ENCODE measurements at regions not wholly inside any gene's neighbourhood (a gene's known extent, or its start where the extent isn't known, plus 50 kb on each side); places are given as distances from the start of the nearest gene placed in this dataset.

DNA sequence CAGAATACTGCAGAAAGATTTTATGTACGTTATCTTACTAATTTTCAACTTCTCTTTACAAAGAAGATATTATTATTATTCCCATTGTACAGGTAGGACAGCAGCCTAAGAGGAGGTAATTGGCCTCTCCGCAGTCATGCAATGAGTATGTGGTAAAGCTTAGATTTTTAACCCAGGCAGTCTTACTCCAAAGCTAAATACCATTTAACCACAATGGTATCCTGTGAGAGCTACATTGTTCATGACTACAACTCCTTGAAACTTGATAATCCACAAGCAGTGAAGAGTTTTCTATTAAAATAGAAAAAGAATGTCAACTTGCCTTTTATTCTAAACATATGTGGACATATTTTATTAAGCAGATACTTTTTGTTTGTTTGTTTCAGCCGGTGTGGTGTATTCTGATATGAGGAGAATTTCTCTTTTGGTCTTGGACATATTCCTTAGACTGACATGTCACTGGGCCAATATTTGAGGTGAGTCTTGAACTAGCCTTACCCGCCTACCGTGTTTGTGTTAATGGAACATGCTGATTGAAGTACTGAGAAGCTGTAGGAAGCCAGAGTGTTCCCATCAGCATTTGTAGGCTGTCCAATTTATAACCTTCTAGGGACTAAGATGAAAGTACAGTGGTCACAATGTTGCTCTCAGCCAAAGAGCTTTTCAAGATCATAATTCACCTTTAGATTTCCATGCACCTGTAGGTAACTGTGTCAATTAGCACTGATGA is 293.9 kb upstream of the DCC start:
- Mint-ChIP-seq H3K36me3 (ENCODE audit: low read depth) (no peaks in the 10 kb centered on the region), H3K27me3 (ENCODE audit: low read depth) (no peaks in the 10 kb centered on the region), H3K9me3 (no peaks in the 10 kb centered on the region), H3K4me1 (no peaks in the 10 kb centered on the region), H3K27ac (ENCODE audit: unreplicated experiment) (no peak overlapping the region), H3K4me3 (no peak overlapping the region)
- TF ChIP-seq, protein P1, sequence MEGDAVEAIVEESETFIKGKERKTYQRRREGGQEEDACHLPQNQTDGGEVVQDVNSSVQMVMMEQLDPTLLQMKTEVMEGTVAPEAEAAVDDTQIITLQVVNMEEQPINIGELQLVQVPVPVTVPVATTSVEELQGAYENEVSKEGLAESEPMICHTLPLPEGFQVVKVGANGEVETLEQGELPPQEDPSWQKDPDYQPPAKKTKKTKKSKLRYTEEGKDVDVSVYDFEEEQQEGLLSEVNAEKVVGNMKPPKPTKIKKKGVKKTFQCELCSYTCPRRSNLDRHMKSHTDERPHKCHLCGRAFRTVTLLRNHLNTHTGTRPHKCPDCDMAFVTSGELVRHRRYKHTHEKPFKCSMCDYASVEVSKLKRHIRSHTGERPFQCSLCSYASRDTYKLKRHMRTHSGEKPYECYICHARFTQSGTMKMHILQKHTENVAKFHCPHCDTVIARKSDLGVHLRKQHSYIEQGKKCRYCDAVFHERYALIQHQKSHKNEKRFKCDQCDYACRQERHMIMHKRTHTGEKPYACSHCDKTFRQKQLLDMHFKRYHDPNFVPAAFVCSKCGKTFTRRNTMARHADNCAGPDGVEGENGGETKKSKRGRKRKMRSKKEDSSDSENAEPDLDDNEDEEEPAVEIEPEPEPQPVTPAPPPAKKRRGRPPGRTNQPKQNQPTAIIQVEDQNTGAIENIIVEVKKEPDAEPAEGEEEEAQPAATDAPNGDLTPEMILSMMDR (conservative IDR thresholded peaks at IDR 0.05), result no peak
- DNase-seq (ENCODE audit: low read depth, low spot score), result no peak

DNA sequence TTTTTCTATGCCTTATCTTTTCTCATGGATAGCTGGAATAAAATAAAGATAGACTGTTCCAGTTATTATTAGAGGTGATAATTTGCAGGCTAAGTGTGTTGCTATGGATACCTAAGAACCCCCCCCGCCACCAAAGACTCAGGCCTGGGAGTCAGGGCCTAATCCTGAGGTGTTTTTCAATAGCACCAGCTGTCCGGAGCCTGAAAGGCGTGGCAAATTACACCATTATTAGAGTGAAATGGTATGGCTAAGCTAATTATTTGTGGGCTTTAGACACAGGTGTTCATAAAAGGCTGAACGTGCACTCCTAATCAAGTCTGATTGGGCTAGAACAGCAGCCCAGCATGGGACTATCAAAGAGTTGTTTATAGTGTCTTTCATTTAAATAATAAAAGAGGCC is 293.2 kb upstream of the DCC start:
- H3K27me3 Mint-ChIP-seq (ENCODE audit: low read depth), result no peaks in the 10 kb centered on the region
- no peak overlapping the region for H3K27ac Mint-ChIP-seq (ENCODE audit: unreplicated experiment)
- no peaks in the 10 kb centered on the region for H3K9me3 Mint-ChIP-seq
- TF ChIP-seq, protein P1 (conservative IDR thresholded peaks at IDR 0.05), result no peak
- H3K4me1 Mint-ChIP-seq, result no peaks in the 10 kb centered on the region
- H3K4me3 Mint-ChIP-seq, result no peak overlapping the region
- no peak for DNase-seq (ENCODE audit: low read depth, low spot score)
- no peaks in the 10 kb centered on the region for H3K36me3 Mint-ChIP-seq (ENCODE audit: low read depth)

DNA sequence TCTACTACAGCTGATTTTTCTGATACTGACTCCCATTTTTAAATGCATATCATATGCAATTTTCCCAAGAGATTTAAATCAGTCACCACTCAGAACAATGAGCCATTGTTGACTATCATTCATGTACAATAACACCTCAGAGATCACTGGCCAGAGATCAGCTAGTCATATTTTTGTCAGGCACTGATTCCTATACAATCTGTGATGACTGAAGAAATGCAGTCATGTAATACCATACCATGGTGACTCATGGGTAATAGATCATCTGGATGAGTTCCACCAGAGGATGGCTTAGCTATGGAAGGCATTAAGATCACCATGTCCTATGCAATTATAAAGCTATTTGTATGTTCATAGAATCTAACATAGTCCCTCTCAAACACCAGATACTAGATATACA is 285.7 kb upstream of the DCC start:
- H3K9me3 Mint-ChIP-seq, result peaks cover 8% of the 10 kb centered on the region
- H3K27me3 Mint-ChIP-seq (ENCODE audit: low read depth), result no peaks in the 10 kb centered on the region
- TF ChIP-seq, protein P1 (conservative IDR thresholded peaks at IDR 0.05), result no peak
- no peak overlapping the region for H3K27ac Mint-ChIP-seq (ENCODE audit: unreplicated experiment)
- H3K4me1 Mint-ChIP-seq, result no peaks in the 10 kb centered on the region
- no peak overlapping the region for H3K4me3 Mint-ChIP-seq
- peaks cover 3% of the 10 kb centered on the region for H3K36me3 Mint-ChIP-seq (ENCODE audit: low read depth)
- DNase-seq (ENCODE audit: low read depth, low spot score), result no peak

DNA sequence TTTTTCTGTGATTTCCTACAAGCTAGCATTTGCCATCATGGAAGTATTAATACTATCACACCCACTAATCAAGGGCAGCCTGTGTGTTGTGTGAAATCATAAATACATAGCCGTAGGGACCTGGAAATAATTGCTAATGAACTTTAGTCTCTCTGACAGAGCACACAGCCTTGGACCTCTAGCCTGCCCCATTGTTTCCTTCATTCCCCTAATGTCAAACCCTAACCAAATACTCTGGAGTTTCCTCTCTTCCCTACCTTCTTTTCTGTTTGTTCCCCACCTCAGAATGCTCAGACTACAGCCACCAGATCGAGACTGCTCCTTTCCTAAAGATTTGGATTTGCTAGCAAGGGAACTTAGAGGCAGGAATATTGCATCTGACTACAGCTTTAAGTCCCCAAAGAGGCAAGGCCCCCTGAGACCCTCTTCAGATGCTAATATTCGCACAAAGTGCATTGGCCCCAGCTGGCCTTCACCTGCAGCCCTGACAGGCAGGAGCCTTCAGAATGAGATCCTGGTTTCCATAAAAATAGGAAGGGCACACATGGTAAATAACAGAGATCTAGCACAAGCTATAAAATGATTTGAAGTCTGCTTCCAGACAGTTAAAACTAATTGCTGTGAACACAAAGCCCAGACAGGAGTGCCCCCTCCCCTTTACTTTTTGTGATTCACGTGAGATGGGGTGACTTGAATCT is 279.2 kb upstream of the DCC start:
- DNase-seq (ENCODE audit: low read depth, low spot score), result no peak
- H3K36me3 Mint-ChIP-seq (ENCODE audit: low read depth), result peaks cover 5% of the 10 kb centered on the region
- H3K4me1 Mint-ChIP-seq, result peaks cover 17% of the 10 kb centered on the region
- TF ChIP-seq, protein P1 (conservative IDR thresholded peaks at IDR 0.05), result no peak
- no peaks in the 10 kb centered on the region for H3K27me3 Mint-ChIP-seq (ENCODE audit: low read depth)
- H3K27ac Mint-ChIP-seq (ENCODE audit: unreplicated experiment), result peak overlapping the region; percentile 45
- peaks cover 12% of the 10 kb centered on the region for H3K9me3 Mint-ChIP-seq
- peak overlapping the region; percentile 0 for H3K4me3 Mint-ChIP-seq

DNA sequence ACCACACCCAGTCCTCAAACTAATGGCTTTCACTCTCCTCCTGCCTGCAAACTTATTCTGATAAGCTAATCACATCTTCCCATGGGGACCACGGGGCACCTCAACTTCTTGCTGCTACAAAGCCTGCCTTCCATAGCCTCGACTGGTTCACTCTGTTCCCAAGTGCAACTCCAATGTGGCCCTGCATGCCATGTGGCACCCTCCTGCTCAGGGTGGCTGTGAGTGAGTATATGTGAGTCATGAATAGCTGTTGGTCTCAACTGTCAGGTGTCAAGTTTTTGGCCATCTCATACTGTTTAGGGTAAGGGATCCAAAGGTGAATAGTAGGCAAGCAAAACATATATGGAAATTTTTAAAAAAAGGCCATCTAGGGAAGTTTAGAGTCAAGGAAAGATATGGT is 276.1 kb upstream of the DCC start:
- no peak overlapping the region for H3K4me3 Mint-ChIP-seq
- no peaks in the 10 kb centered on the region for H3K27me3 Mint-ChIP-seq (ENCODE audit: low read depth)
- DNase-seq (ENCODE audit: low read depth, low spot score), result no peak
- peaks cover 6% of the 10 kb centered on the region for H3K9me3 Mint-ChIP-seq
- H3K4me1 Mint-ChIP-seq, result peaks cover 17% of the 10 kb centered on the region
- H3K36me3 Mint-ChIP-seq (ENCODE audit: low read depth), result peaks cover 6% of the 10 kb centered on the region
- no peak overlapping the region for H3K27ac Mint-ChIP-seq (ENCODE audit: unreplicated experiment)
- TF ChIP-seq, protein P1 (conservative IDR thresholded peaks at IDR 0.05), result no peak
